ENCODE measurements at regions not wholly inside any gene's neighbourhood (a gene's known extent, or its start where the extent isn't known, plus 50 kb on each side); places are given as distances from the start of the nearest gene placed in this dataset.

- TF ChIP-seq ZNF879 (CRISPR knock-in tag; IDR thresholded peaks at IDR 0.05) (no peak), SMC3 (IDR thresholded peaks at IDR 0.05; ENCODE audit: low read length) (no peak), ZNF414 (CRISPR knock-in tag; IDR thresholded peaks at IDR 0.05) (no peak), ZBTB8A (CRISPR knock-in tag; IDR thresholded peaks at IDR 0.05; ENCODE audit: borderline replicate concordance, low read depth) (no peak), ZNF577 (CRISPR knock-in tag; IDR thresholded peaks at IDR 0.05; ENCODE audit: borderline replicate concordance, low read depth) (no peak), ATF3 (CRISPR knock-in tag; IDR thresholded peaks at IDR 0.05) (no peak), IRX3 (CRISPR knock-in tag; IDR thresholded peaks at IDR 0.05; ENCODE audit: borderline replicate concordance, low read depth) (no peak), SP1 (IDR thresholded peaks at IDR 0.05) (no peak), SP1 (CRISPR knock-in tag; IDR thresholded peaks at IDR 0.05) (no peak)
Observed at GRCh38 chr16:77618951-77619350, 103.4 kb upstream of the NUDT7 start.

All from HepG2 (cell line).